ELF-1 (cell line): ENCODE measurements at regions not wholly inside any gene's neighbourhood (a gene's known extent, or its start where the extent isn't known, plus 50 kb on each side); places are given as distances from the start of the nearest gene placed in this dataset.
"Not testable (repeated sequence)": the region's sequence is repeated elsewhere in the genome, so short reads cannot be mapped to it uniquely, and the experiment has no call there.

ENCODE experiments used
- DNase-seq: peaks from one replicate; pipeline ENCODE4 v3.0.0-alpha.2; 2016; ENCODE audit warnings: low read depth, low spot score

DNA sequence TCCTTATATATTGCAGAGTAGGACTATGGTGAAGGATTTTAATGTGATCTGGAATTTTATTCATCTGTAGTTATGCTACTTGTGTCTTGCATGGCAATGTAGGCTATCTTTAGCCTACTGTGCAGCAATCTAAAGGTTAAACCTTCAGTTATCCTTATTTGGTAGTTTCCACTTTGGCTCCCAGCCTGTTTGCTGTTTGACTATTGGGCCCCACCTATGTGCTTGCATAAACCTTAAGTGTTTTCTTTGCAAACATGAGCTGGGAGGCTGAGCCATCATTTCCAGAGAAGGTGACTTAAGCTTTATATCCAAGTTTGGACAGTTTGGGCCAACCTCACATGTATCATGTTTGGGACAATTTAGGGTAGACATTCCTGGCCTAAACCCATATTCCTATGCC lies 537.5 kb downstream of the BTBD3 start:
- DNase-seq, result no peak

- DNase-seq, result no peak
Observed at GRCh38 chr20:12458241-12458640, 540.5 kb downstream of the BTBD3 start.

DNA sequence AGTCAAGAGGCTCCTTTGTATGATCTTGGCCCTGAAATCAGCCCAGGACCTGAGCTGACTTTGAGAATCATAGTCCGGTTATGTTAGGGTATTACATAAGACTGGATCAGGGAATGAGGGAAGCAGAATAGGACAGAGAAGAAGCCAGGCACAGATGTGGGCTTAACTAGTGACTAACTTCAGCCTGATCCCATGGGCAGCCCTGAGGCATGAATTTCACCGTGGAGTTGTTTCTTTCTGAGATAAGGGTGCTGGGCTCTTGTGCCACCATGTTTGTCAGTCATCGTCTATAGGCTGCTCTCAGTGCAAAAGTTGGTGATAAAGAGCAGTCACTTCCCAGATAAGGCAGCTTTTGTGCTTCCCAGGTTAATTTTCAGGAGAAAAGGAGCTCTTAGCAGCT lies 544.7 kb upstream of the SPTLC3 start:
- DNase-seq, result no peak

- no peak for DNase-seq
Observed at GRCh38 chr20:12466915-12467314, 541.9 kb upstream of the SPTLC3 start.

DNA sequence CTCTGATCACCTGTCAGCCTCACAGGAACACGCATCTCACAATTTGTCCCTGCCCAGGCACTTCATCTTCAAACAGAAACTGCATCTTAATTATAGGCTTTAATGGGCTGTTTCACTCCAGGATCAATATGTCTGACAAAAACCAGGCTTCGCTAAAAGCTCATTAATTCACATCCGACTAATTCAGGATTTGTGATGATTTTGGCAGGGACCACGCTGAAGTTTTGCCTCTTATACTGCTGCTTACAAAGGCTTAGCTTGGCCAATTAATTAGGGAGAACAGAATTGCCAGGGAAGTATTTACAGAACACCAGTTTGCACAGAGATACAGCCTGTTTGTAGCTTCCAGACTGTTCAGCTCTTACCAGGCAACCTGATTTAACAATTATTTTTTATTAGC lies 541.0 kb upstream of the SPTLC3 start:
- DNase-seq, result no peak

DNA sequence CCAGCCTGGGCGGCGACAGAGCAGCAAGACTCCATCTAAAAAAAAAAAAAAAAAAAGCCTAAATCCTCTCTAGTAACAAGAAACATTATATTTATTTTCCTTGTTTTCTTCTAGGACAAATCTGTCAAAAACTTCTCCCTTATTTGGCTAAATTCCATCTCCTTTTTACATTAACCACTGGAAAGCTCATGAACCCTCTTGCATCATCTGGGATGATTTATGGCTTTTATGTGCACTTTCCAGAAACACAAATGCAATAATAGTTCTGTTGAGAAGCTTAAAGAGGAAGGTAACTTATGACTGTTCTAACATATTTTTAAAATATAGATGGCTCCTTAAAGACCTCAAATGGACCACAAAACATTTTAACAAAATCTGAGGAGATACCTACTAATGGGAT lies 526.1 kb upstream of the SPTLC3 start:
- DNase-seq, result no peak

GRCh38 chr20:12502443-12502842 lies 506.3 kb upstream of the SPTLC3 start:
- no peak for DNase-seq

DNA sequence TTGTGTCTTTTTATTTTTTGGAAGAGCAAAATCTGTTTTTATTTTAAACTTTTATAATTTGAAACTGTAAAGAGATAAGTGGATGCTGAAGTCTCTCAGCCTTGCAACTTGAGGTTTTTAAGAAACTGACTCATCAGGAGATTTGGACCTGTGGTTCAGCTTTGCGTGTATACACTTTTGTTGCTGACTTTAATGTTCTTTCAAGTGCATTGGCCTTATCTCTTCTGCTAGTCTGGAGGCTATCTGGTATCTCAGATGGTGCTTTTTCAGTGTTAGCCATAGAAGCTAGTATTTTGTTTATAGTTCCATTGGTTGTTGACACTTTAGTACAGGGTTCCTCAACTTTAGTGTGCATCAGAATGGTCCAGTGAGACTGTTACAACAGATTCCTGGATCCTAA lies 504.0 kb upstream of the SPTLC3 start:
- no peak for DNase-seq

DNA sequence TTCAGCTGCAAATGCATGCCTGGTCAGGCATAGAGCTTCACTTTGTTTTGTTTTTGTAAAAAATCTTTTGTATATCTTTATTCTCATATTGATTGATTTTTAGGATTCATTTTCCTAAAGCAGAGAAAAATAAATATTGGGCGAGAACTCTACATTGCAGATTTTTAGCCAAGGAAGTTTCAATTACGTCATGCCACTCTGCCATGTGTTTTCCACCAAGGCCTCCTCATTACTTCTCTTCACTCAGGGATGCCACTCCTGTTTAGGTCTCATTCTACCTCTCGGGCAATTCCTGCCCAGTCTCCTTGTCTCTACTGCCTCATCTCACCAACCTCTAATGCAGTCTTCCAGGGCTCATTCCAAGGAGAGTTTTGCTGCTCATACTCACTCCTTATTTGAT lies 497.3 kb upstream of the SPTLC3 start:
- DNase-seq, result no peak

- no peak for DNase-seq
Observed at GRCh38 chr20:12512755-12513154, 496.0 kb upstream of the SPTLC3 start.

GRCh38 chr20:12528104-12528503 lies 480.7 kb upstream of the SPTLC3 start:
- DNase-seq, result no peak

GRCh38 chr20:12528591-12529041 lies 480.2 kb upstream of the SPTLC3 start:
- no peak for DNase-seq

- no peak for DNase-seq
Observed at GRCh38 chr20:12531626-12532025, 477.1 kb upstream of the SPTLC3 start.

GRCh38 chr20:12535316-12535715 lies 473.5 kb upstream of the SPTLC3 start:
- DNase-seq, result peak; percentile 35

DNA sequence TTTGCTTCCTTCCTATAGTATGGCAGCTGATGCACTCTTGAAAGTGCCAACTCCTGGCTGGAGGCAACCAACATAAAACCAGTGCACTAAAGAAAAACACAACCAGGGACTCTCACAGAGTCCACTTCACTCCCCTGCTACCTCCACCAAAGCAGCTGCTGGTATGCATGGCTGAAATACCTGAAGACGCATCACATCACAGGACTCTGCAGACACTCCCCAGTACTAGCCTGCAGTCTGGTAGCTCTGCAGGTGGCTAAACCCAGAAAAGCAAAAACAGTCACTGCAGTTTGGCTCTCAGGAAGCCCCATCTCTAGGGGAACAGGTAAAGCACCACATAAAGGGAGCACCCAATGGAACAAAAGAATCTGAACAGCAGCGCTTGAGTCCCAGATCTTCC lies 473.0 kb upstream of the SPTLC3 start:
- DNase-seq, result peak; percentile 23

DNA sequence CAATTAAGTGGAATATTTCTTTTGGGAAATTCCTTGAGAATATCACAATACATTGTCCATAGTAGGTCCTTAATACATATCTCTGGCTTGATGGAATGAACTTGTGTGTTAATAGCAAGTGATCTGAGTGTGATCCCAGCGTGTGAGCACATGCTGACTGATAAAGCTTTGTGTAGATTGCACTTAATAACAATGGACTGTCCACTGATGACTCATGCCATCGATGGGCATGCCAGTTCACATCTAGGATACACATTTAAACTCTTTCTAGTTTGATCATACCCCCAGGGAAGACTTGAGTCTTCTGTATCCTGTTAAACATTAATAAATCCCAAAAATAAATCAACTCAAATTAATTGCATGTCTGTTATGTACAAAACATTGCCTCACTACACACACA lies 454.3 kb upstream of the SPTLC3 start:
- no peak for DNase-seq

DNA sequence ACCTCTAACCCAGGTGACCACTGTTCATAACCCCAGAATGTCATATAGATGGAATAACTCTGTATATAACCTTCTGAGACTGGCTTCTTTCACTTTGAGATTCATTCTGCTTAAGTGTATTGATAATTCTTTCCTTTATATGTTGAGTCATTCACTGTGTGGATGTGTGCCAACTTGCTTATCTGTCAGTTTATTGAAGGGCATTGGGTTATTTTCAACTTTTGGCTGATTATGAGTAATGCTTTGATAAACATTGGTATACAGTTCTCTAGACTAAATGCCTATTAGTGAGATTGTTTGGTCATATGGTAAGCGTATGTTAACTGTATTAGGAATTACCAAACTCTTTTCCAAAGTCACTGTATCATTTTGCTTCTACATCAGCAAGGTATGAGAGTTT lies 453.4 kb upstream of the SPTLC3 start:
- DNase-seq, result no peak

GRCh38 chr20:12555849-12556248 lies 452.9 kb upstream of the SPTLC3 start:
- DNase-seq, result not testable (repeated sequence)

GRCh38 chr20:12557224-12557623 lies 451.5 kb upstream of the SPTLC3 start:
- no peak for DNase-seq

DNA sequence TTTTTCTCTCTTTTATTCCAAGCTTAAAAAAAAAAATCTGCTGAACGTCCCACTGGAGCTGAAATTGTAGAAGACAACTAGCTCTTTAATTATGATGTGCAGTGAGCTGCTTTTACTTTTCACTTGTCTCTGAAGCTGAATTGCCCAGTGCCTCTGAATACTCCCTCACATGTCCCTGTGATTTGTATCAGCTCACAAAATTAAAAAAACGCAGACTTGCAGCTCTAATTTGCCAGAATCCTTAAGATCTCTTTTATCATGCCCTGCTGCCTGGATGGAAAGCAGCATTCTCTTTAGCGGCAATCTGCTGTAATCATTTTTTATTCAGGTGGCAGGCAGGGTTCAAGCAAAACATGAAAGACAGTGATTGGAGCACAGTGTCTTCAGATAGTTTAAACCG lies 443.8 kb upstream of the SPTLC3 start:
- DNase-seq, result no peak

- DNase-seq, result no peak
Observed at GRCh38 chr20:12566596-12566995, 442.2 kb upstream of the SPTLC3 start.

GRCh38 chr20:12570371-12570770 lies 438.4 kb upstream of the SPTLC3 start:
- peak; percentile 73 for DNase-seq

GRCh38 chr20:12573442-12573841 lies 435.3 kb upstream of the SPTLC3 start:
- DNase-seq, result no peak

- peak; percentile 11 for DNase-seq
Observed at GRCh38 chr20:12575352-12576095, 433.2 kb upstream of the SPTLC3 start.
